ENCODE measurements at regions not wholly inside any gene's neighbourhood (a gene's known extent, or its start where the extent isn't known, plus 50 kb on each side); places are given as distances from the start of the nearest gene placed in this dataset.

DNA sequence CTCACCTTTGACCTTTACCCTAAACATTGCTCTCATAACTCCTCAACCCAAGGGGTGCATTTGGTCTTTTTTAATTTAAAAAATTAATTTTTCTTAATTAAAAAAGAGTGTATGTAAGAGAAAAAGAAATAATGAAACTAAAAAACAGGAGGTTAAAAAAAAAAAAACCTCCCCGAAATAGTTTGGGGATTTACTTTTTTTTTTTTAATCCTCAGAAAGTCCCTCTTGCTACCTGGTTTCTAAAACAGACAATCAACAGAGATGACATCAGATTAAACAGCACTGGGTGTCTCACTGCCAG, 301.3 kb downstream of the SOX9 start (continued):
- TF ChIP-seq, protein P1, sequence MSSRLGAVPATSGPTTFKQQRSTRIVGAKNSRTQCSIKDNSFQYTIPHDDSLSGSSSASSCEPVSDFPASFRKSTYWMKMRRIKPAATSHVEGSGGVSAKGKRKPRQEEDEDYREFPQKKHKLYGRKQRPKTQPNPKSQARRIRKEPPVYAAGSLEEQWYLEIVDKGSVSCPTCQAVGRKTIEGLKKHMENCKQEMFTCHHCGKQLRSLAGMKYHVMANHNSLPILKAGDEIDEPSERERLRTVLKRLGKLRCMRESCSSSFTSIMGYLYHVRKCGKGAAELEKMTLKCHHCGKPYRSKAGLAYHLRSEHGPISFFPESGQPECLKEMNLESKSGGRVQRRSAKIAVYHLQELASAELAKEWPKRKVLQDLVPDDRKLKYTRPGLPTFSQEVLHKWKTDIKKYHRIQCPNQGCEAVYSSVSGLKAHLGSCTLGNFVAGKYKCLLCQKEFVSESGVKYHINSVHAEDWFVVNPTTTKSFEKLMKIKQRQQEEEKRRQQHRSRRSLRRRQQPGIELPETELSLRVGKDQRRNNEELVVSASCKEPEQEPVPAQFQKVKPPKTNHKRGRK (CRISPR knock-in tag; IDR thresholded peaks at IDR 0.05; ENCODE audit: borderline replicate concordance), result no peak
- no peak for TF ChIP-seq ZNF671 (CRISPR knock-in tag; IDR thresholded peaks at IDR 0.05)
- TF ChIP-seq MAX (CRISPR knock-in tag; IDR thresholded peaks at IDR 0.05), result no peak
- no peak for TF ChIP-seq ATF3 (CRISPR knock-in tag; conservative IDR thresholded peaks at IDR 0.05)
- TF ChIP-seq ZNF317 (CRISPR knock-in tag; IDR thresholded peaks at IDR 0.05; ENCODE audit: borderline replicate concordance, low read depth), result no peak
- TF ChIP-seq SMAD3 (CRISPR knock-in tag; IDR thresholded peaks at IDR 0.05; ENCODE audit: borderline replicate concordance), result no peak
- TF ChIP-seq, protein P2, sequence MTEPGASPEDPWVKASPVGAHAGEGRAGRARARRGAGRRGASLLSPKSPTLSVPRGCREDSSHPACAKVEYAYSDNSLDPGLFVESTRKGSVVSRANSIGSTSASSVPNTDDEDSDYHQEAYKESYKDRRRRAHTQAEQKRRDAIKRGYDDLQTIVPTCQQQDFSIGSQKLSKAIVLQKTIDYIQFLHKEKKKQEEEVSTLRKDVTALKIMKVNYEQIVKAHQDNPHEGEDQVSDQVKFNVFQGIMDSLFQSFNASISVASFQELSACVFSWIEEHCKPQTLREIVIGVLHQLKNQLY (CRISPR knock-in tag; IDR thresholded peaks at IDR 0.05), result no peak
- TF ChIP-seq ZNF121 (CRISPR knock-in tag; IDR thresholded peaks at IDR 0.05), result no peak

DNA sequence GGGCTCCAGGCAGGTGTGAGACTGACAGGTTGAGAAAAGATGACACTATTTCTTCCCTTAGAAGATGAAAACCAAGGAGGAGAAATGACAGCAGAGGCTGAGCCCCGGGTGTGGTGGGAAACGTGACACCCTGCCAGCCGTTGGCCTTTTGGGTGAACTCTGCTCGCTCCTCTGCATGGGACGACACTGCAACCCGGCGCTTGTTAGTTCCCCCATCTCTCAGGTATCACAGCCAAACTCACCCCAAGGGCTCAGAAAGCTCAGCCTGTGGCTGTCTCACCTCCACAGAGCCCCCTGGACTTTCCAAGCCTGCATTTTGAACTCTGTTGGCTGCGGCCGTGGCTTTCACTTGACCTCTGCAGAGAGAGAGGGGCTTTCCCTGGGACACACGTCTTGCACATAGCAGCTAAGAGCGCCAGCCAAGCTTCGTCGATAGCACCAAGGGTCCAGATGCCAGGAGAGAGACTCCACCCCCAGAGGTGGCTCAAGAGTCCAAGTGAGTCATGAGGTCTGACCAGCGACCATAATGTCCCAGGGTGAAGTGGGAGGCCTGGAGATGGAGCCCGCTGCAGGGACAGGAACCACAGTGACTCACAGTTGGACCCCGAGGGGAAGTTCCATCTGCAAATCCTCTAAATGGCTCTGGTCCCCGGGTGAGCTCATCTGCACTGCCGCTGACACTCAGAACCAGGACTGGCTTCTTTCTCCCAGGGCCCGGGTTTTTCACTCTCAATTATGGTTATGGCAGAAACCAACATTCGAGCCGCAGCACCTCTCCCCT, 301.9 kb downstream of the SOX9 start:
- H3K27ac Mint-ChIP-seq, result no peak overlapping the region
- H3K9me3 Mint-ChIP-seq, result peaks cover 11% of the 10 kb centered on the region
- POLR2A ChIA-PET, result no interaction called here
- peaks cover 7% of the 10 kb centered on the region; the same call in 1 of the 2 replicates for H3K4me1 Mint-ChIP-seq
- TF ChIP-seq ATF3 (CRISPR knock-in tag; conservative IDR thresholded peaks at IDR 0.05) (no peak), ZNF263 (CRISPR knock-in tag; IDR thresholded peaks at IDR 0.05; ENCODE audit: low read depth) (no peak)
- H3K27me3 Mint-ChIP-seq (ENCODE audit: low read depth), result no peaks in the 10 kb centered on the region; the same call in 1 of the 2 replicates
- ATAC-seq (no peak), DNase-seq (ENCODE audit: low spot score) (no peak)
- H3K4me3 Mint-ChIP-seq, result no peak overlapping the region
- peaks cover 11% of the 10 kb centered on the region for H3K36me3 Mint-ChIP-seq
- CTCF ChIA-PET, result no interaction called here

DNA sequence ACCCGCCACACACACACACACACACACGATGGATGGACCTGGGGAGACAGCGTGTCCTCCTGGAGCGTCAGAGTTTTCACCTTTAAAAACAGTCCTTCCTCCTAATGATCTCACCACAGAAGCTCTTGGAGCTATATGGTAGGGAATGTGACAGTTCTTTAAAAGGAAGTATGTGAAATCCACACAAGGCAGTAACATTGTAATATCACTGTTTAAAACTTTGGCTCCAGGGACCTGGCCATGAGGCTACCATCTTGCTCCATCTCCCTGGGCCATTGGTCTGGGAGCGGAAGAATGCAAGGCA, 302.4 kb downstream of the SOX9 start:
- ChIA-PET CTCF (no interaction called here), POLR2A (no interaction called here)
- H3K4me1 Mint-ChIP-seq, result peaks cover 7% of the 10 kb centered on the region; the same call in 1 of the 2 replicates
- H3K9me3 Mint-ChIP-seq, result peaks cover 8% of the 10 kb centered on the region
- peaks cover 7% of the 10 kb centered on the region for H3K36me3 Mint-ChIP-seq
- ATAC-seq, result no peak
- H3K4me3 Mint-ChIP-seq, result no peak overlapping the region
- no peak for TF ChIP-seq E2F4 (CRISPR knock-in tag; IDR thresholded peaks at IDR 0.05; ENCODE audit: borderline replicate concordance, low read depth)
- no peak for TF ChIP-seq AFF4 (CRISPR knock-in tag; IDR thresholded peaks at IDR 0.05; ENCODE audit: borderline replicate concordance)
- TF ChIP-seq, protein P2 (CRISPR knock-in tag; IDR thresholded peaks at IDR 0.05), result no peak
- TF ChIP-seq EMX1 (CRISPR knock-in tag; IDR thresholded peaks at IDR 0.05), result no peak
- no peak for TF ChIP-seq PRDM15 (CRISPR knock-in tag; IDR thresholded peaks at IDR 0.05)
- no peak for TF ChIP-seq ZNF121 (CRISPR knock-in tag; IDR thresholded peaks at IDR 0.05)
- no peak for TF ChIP-seq GABPB1 (CRISPR knock-in tag; IDR thresholded peaks at IDR 0.05)
- no peak for DNase-seq (ENCODE audit: low spot score)
- H3K27ac Mint-ChIP-seq, result no peak overlapping the region
- H3K27me3 Mint-ChIP-seq (ENCODE audit: low read depth), result no peaks in the 10 kb centered on the region; the same call in 1 of the 2 replicates

Measured in WTC11 (cell line).